ENCODE measurements at regions not wholly inside any gene's neighbourhood (a gene's known extent, or its start where the extent isn't known, plus 50 kb on each side); places are given as distances from the start of the nearest gene placed in this dataset.

DNA sequence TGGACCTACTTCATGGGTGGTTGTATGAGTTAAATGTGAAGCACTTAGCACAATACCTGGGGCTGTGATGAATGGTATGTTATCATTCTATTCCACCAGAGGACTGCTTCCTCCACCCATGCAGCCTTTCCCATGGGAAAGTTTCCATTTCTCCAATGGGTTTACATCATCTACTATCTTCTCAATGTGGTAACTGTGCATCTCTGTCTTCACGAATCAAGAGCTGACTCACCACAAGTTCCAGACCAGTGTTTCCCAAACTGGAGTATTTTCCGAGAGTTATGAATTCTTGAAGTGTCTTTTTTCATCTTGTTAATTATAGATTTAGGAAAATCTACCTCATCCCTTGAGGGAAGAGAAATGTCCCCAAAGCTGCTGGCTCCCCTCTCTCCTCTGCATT, 182.8 kb downstream of the UNC5CL start:
- POLR2A ChIA-PET (ENCODE audit: partially characterized antibody): no interaction called here
- Histone ChIP-seq H3K79me2 (ENCODE audit: control insufficient read depth in 1 of 2, insufficient read depth in 2 of 2, low read length in 2 of 2) (no peaks in the 10 kb centered on the region), H3K23ac (ENCODE audit: insufficient read length) (no peak overlapping the region)

More for the DNA sequence above, 182.8 kb downstream of the UNC5CL start:
- no peak overlapping the region for H2BK12ac ChIP-seq (ENCODE audit: low read depth, low read length)
- H4K5ac ChIP-seq (ENCODE audit: insufficient read length, low read depth, low read length): no peak overlapping the region
- H3K9ac ChIP-seq (replicated peaks in 1 of 4; ENCODE audit: extremely low read depth in 1 of 4, low read depth in 3 of 4, low read length in 3 of 4): no peak overlapping the region
- no peak overlapping the region for H3K56ac ChIP-seq (replicated peaks; ENCODE audit: insufficient read length, low read depth, low read length)
- DNase-seq (ENCODE audit: low read depth in 1 of 2, low spot score in 2 of 2) (no peak), FAIRE-seq (no peak)
- H2BK5ac ChIP-seq (ENCODE audit: low read depth, low read length): no peak overlapping the region
- no peaks in the 10 kb centered on the region for H3K79me1 ChIP-seq (ENCODE audit: low read depth, low read length)
- H3K27me3 ChIP-seq (replicated peaks in 1 of 4; ENCODE audit: control insufficient read depth in 3 of 4, extremely low read depth in 1 of 4, insufficient read depth in 3 of 4, low read length in 3 of 4): no peaks in the 10 kb centered on the region; a peak in 1 of 7 replicates
- no peak overlapping the region for H3K4me2 ChIP-seq (ENCODE audit: insufficient read depth in 1 of 2, low read depth in 2 of 2, low read length in 2 of 2)
- H3K4ac ChIP-seq (replicated peaks; ENCODE audit: insufficient read length, low read depth, low read length): no peak overlapping the region
- H3K36me3 ChIP-seq (ENCODE audit: control insufficient read depth in 2 of 4, insufficient read depth in 4 of 4, low read length in 3 of 4): no peaks in the 10 kb centered on the region
- H3K9me3 ChIP-seq (ENCODE audit: insufficient read depth in 2 of 2, low read depth in 1 of 2, low read length in 1 of 2): no peaks in the 10 kb centered on the region
- H3K4me3 ChIP-seq (ENCODE audit: extremely low read depth in 1 of 4, insufficient read depth in 2 of 4, low read depth in 3 of 4, low read length in 4 of 4): no peak overlapping the region
- WGBS, 2 experiments (ENCODE audit: extremely low coverage in 1 of 2, insufficient coverage in 1 of 2, insufficient read length in 1 of 2, insufficient replicate concordance in 2 of 2, low coverage in 1 of 2, low lambda C conversion rate in 2 of 2, missing lambda C conversion rate in 1 of 2): 78% methylated on average over 2 of the region's 2 CpGs; no CpG with 5 or more reads in 1 of the 2 experiments
- no peak overlapping the region for H3K14ac ChIP-seq (ENCODE audit: insufficient read length)
- CTCF ChIA-PET (ENCODE audit: partially characterized antibody): interaction anchor here (4.4 kb wide), 1 partner anchor 11 kb away, joined by 22 read pairs; no protein-coding TSS in a partner anchor
- H2BK20ac ChIP-seq (ENCODE audit: low read length): no peak overlapping the region
- no peak for TF ChIP-seq HDAC2 (IDR thresholded peaks at IDR 0.05; ENCODE audit: borderline replicate concordance in 1 of 2, low read depth in 2 of 2, low read length in 2 of 2)
- TF ChIP-seq MAX (IDR thresholded peaks at IDR 0.05): no peak
- no peak for TF ChIP-seq HDAC6 (IDR thresholded peaks at IDR 0.05; ENCODE audit: low read depth, low read length)
- TF ChIP-seq ZNF274 (IDR thresholded peaks at IDR 0.05; ENCODE audit: borderline replicate concordance, extremely low read depth, low read length): no peak
- TF ChIP-seq BACH1 (IDR thresholded peaks at IDR 0.05; ENCODE audit: low read length): no peak
- no peak for TF ChIP-seq KDM4A (IDR thresholded peaks at IDR 0.05; ENCODE audit: low read depth, low read length, severe bottlenecking)
- TF ChIP-seq CHD1 (IDR thresholded peaks at IDR 0.05; ENCODE audit: low read depth, low read length): no peak
- no peak overlapping the region for H2BK15ac ChIP-seq (ENCODE audit: low read length)
- H2AK5ac ChIP-seq (ENCODE audit: low read depth, low read length): no peak overlapping the region
- no peak overlapping the region for H2BK120ac ChIP-seq (replicated peaks; ENCODE audit: low read depth, low read length)
- no peak overlapping the region for H4K8ac ChIP-seq (ENCODE audit: extremely low read depth, insufficient read depth, low read length)
- no peak overlapping the region for H2AFZ ChIP-seq (ENCODE audit: low read length)
- no peak overlapping the region for H4K91ac ChIP-seq (replicated peaks; ENCODE audit: insufficient read length, low read length)
- H3K27ac ChIP-seq (ENCODE audit: low read depth, low read length): no peak overlapping the region
- H4K20me1 ChIP-seq (replicated peaks in 1 of 2; ENCODE audit: control insufficient read depth in 1 of 2, insufficient read depth in 2 of 2, low read length in 2 of 2): no peaks in the 10 kb centered on the region
- H3K23me2 ChIP-seq (ENCODE audit: low read depth, low read length): no peaks in the 10 kb centered on the region
- H3K18ac ChIP-seq (ENCODE audit: extremely low read depth, low read length): no peak overlapping the region
- no peaks in the 10 kb centered on the region for H3K4me1 ChIP-seq (replicated peaks in 1 of 4; ENCODE audit: control insufficient read depth in 3 of 4, insufficient read depth in 4 of 4, low read length in 3 of 4)
